ENCODE measurements at regions not wholly inside any gene's neighbourhood (a gene's known extent, or its start where the extent isn't known, plus 50 kb on each side); places are given as distances from the start of the nearest gene placed in this dataset.

GRCh38 chr2:17429130-17429529, 89.1 kb downstream of the RAD51AP2 start:
- FAIRE-seq (no peak), DNase-seq (no peak)
- no peaks in the 10 kb centered on the region for H3K4me1 ChIP-seq (ENCODE audit: control insufficient read depth in 2 of 3, insufficient read depth in 2 of 3, low read depth in 1 of 3, low read length in 3 of 3)
- no peak for TF ChIP-seq CTCF (IDR thresholded peaks at IDR 0.05; ENCODE audit: borderline replicate concordance, extremely low read depth, insufficient read depth)
- H3K9me3 ChIP-seq (ENCODE audit: control insufficient read depth in 2 of 3, insufficient read depth in 1 of 3, low read length in 3 of 3), result no peaks in the 10 kb centered on the region
- H3K27me3 ChIP-seq (ENCODE audit: control insufficient read depth, insufficient read depth, low read length), result no peaks in the 10 kb centered on the region
- H3K36me3 ChIP-seq (ENCODE audit: control insufficient read depth in 2 of 3, insufficient read depth in 3 of 3, low read length in 3 of 3), result no peaks in the 10 kb centered on the region
- H3K9ac ChIP-seq (ENCODE audit: low read length in 3 of 3), result no peak overlapping the region
- H3K4me3 ChIP-seq (ENCODE audit: low read length in 3 of 3), result no peak overlapping the region
- intact Hi-C loops (cut with DNase I), result no loop called here
- H3K27ac ChIP-seq (ENCODE audit: low read depth in 2 of 2, low read length in 2 of 2), result no peak overlapping the region

GRCh38 chr2:17427401-17427800, 90.8 kb downstream of the RAD51AP2 start:
- H3K4me3 ChIP-seq (ENCODE audit: low read length in 3 of 3), result no peak overlapping the region
- no peak overlapping the region for H3K9ac ChIP-seq (ENCODE audit: low read length in 3 of 3)
- intact Hi-C loops (cut with DNase I), result no loop called here
- H3K36me3 ChIP-seq (ENCODE audit: control insufficient read depth in 2 of 3, insufficient read depth in 3 of 3, low read length in 3 of 3), result no peaks in the 10 kb centered on the region
- no peak overlapping the region for H3K27ac ChIP-seq (ENCODE audit: low read depth in 2 of 2, low read length in 2 of 2)
- H3K4me1 ChIP-seq (ENCODE audit: control insufficient read depth in 2 of 3, insufficient read depth in 2 of 3, low read depth in 1 of 3, low read length in 3 of 3), result no peaks in the 10 kb centered on the region
- no peak for FAIRE-seq
- no peaks in the 10 kb centered on the region for H3K9me3 ChIP-seq (ENCODE audit: control insufficient read depth in 2 of 3, insufficient read depth in 1 of 3, low read length in 3 of 3)
- DNase-seq, result no peak
- no peaks in the 10 kb centered on the region for H3K27me3 ChIP-seq (ENCODE audit: control insufficient read depth, insufficient read depth, low read length)
- no peak for TF ChIP-seq CTCF (IDR thresholded peaks at IDR 0.05; ENCODE audit: borderline replicate concordance, extremely low read depth, insufficient read depth)

DNA sequence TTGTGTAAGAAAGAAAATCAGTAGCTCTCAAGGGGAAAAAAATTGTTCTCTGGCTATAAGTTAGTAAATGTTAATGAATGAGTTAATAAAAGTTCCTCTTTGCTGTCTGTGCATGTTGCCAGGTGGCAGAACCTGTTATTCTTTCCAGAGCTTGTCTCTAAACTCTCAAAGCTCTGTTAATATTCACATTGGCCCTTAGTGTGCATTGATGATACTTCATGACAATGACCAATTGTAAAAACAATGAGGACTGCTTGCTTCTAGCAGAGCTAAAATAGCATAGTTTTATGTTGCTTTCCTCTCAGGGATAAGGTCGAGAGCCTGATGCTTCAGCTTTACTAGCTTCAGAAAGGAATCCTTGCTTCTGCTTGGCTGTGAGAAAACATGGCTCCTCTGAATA, 91.5 kb downstream of the RAD51AP2 start:
- no peaks in the 10 kb centered on the region for H3K27me3 ChIP-seq (ENCODE audit: control insufficient read depth, insufficient read depth, low read length)
- H3K9ac ChIP-seq (ENCODE audit: low read length in 3 of 3), result no peak overlapping the region
- no peaks in the 10 kb centered on the region for H3K36me3 ChIP-seq (ENCODE audit: control insufficient read depth in 2 of 3, insufficient read depth in 3 of 3, low read length in 3 of 3)
- intact Hi-C loops (cut with DNase I), result no loop called here
- no peak for TF ChIP-seq CTCF (IDR thresholded peaks at IDR 0.05; ENCODE audit: borderline replicate concordance, extremely low read depth, insufficient read depth)
- DNase-seq (peak in 1 of 5 donors; percentile 8), FAIRE-seq (no peak)
- no peaks in the 10 kb centered on the region for H3K4me1 ChIP-seq (ENCODE audit: control insufficient read depth in 2 of 3, insufficient read depth in 2 of 3, low read depth in 1 of 3, low read length in 3 of 3)
- H3K27ac ChIP-seq (ENCODE audit: low read depth in 2 of 2, low read length in 2 of 2), result no peak overlapping the region
- H3K9me3 ChIP-seq (ENCODE audit: control insufficient read depth in 2 of 3, insufficient read depth in 1 of 3, low read length in 3 of 3), result no peaks in the 10 kb centered on the region
- H3K4me3 ChIP-seq (ENCODE audit: low read length in 3 of 3), result no peak overlapping the region

DNA sequence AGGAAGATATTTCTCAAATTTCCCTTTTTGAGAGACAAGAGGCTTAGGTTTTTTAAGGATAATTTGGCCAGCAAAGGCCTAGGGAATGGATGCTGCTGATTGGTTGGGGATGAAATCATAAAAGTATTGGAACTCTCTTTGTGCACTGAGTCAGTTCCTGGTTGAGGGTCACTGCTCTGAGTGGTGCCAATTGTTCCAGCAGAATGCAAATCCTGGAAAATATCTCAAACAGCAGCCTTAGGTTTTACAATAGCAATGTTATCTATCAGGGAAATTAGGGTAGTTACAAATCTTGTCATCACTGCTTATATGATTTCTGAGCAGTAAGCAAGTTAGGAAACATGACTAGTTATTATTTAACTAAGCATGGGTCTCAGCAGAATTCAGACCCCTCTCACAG, 96.2 kb downstream of the RAD51AP2 start:
- Histone ChIP-seq H3K4me1 (ENCODE audit: control insufficient read depth in 2 of 3, insufficient read depth in 2 of 3, low read depth in 1 of 3, low read length in 3 of 3) (no peaks in the 10 kb centered on the region), H3K4me3 (ENCODE audit: low read length in 3 of 3) (no peak overlapping the region), H3K9me3 (ENCODE audit: control insufficient read depth in 2 of 3, insufficient read depth in 1 of 3, low read length in 3 of 3) (no peaks in the 10 kb centered on the region), H3K27me3 (ENCODE audit: control insufficient read depth, insufficient read depth, low read length) (no peaks in the 10 kb centered on the region), H3K9ac (ENCODE audit: low read length in 3 of 3) (no peak overlapping the region), H3K36me3 (ENCODE audit: control insufficient read depth in 2 of 3, insufficient read depth in 3 of 3, low read length in 3 of 3) (no peaks in the 10 kb centered on the region), H3K27ac (ENCODE audit: low read depth in 2 of 2, low read length in 2 of 2) (no peak overlapping the region)
- FAIRE-seq (no peak), DNase-seq (no peak)
- no peak for TF ChIP-seq CTCF (IDR thresholded peaks at IDR 0.05; ENCODE audit: borderline replicate concordance, extremely low read depth, insufficient read depth)
- intact Hi-C loops (cut with DNase I), result no loop called here
